Body of pancreas (tissue), 4 donors: ENCODE measurements at regions not wholly inside any gene's neighbourhood (a gene's known extent, or its start where the extent isn't known, plus 50 kb on each side); places are given as distances from the start of the nearest gene placed in this dataset.

Experiments used
- CTCF ChIP-seq, 7 experiments: fragments of 450-650 bp in 4 of 7; fragments of 200-600 bp in 3 of 7; sonication (generic) in 3 of 7; IDR thresholded peaks; one replicate each; pipeline ENCODE4 v1.5.1; 2016 to 2019; ENCODE audit warnings: antibody characterized with exemption in 7 of 7
- POLR2A ChIP-seq, 3 donors: fragments of 450-650 bp; IDR thresholded peaks; one replicate each; pipeline ENCODE4 v1.6.1; 2016; ENCODE audit warnings: antibody characterized with exemption in 3 of 3, mild to moderate bottlenecking in 2 of 3

DNA sequence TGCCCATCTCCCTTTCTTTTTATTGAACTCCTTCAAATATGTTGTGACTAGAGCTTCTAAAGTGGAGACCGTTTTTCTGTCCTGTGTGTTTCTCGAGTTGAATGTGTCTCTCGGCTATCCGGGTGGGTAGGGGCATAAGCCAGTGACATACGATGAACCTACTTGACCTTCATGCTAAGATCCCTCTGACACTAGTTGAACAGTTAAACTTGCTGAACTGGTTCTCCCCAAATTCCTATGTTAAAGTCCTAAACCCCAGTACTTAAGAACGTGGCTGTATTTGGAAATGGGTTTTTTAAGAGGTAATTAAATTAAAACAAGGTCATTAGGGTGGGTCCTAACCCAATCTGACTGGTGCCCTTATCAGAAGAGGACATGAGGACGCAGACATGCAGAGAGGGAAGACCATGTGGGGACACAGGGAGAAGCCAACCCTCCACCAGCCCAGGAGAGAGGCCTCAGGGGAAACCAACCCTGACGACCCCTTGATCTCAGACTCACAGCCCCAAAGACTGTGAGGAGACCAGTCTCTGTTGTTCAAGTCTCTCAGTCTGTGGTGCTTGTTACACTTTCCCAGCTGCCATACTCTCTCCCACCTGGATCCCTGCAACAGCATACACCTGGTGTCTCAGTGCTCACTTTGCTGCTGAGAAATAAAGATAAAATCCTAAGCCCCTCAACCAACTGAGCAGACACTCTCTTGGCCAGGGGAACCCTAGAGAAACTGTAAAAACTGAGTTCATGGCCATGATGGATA lies 208.4 kb downstream of the MYLK4 start:
- TF ChIP-seq POLR2A (IDR thresholded peaks at IDR 0.05), result no peak
- TF ChIP-seq CTCF (IDR thresholded peaks at IDR 0.05), result no peak
